HCT116 (cell line): ENCODE measurements at regions not wholly inside any gene's neighbourhood (a gene's known extent, or its start where the extent isn't known, plus 50 kb on each side); places are given as distances from the start of the nearest gene placed in this dataset.
"Not testable (repeated sequence)": the region's sequence is repeated elsewhere in the genome, so short reads cannot be mapped to it uniquely, and the experiment has no call there.

Source experiments
- ATAC-seq: fragments of 200-7000 bp; cut with Tn5 transposase; 2 replicates; pipeline ENCODE4 v1.9.1; 2020; ENCODE audit warnings: mild to moderate bottlenecking, moderate library complexity
- BruUV-seq: library from RNA; stranded (reverse); fragments of 400-500 nt; replicated peaks from 2 replicates; lab custom pipeline; 2021; lab: Mats Ljungman, UMichigan
- CTCF ChIA-PET: fragments of 300-600 bp; sonication (Branson Sonifier 250); formaldehyde crosslinking; loops from one replicate; lab custom pipeline; 2021; ENCODE audit warnings: antibody characterized with exemption; lab: Charles Lee
- POLR2A ChIA-PET: fragments of 300-600, 350-600 bp; sonication (Branson Sonifier 250); formaldehyde crosslinking; loops from one replicate; lab custom pipeline; 2021; ENCODE audit warnings: antibody characterized with exemption; lab: Charles Lee
- RAD21 ChIA-PET, 2 experiments: fragments of 300-600 bp; sonication (Branson Sonifier 250); formaldehyde crosslinking; loops; one replicate each; lab custom pipeline; 2023; ENCODE audit warnings: low total read pairs in 2 of 2; ENCODE audit not compliant: uncharacterized antibody in 2 of 2, unreplicated experiment in 2 of 2, low non-redundant PET in 1 of 2; lab: Charles Lee
- DNase-seq: peaks from one replicate; pipeline ENCODE4 v3.0.0-alpha.2; 2010; ENCODE audit warnings: low read depth, low spot score
- H2AFZ ChIP-seq: fragments of 200-600 bp; shearing (Covaris generic), sonication (generic); 2 replicates; pipeline ENCODE4 v1.6.1; 2017; ENCODE audit warnings: low read depth, mixed run types, mixed read lengths, antibody characterized with exemption, low read length; ENCODE audit not compliant: poor library complexity, severe bottlenecking
- H3K27ac ChIP-seq: 2 replicates; pipeline ENCODE4 v1.5.1; 2012; ENCODE audit warnings: low read depth, low read length
- H3K27me3 ChIP-seq: fragments of 200-600 bp; sonication (generic); 2 replicates; pipeline ENCODE4 v1.6.1; 2016; ENCODE audit warnings: mixed run types, low read length, mixed read lengths; ENCODE audit not compliant: insufficient read depth
- H3K36me3 ChIP-seq, 2 experiments: fragments of 200-500 bp in 1 of 2; fragments of 200-600 bp in 1 of 2; sonication (Bioruptor generic) in 1 of 2; sonication (generic) in 1 of 2; 2 replicates each; pipeline versions ENCODE4 v1.5.1 to v1.6.1; 2014 to 2016; ENCODE audit warnings: low read length in 2 of 2, inconsistent platforms in 1 of 2, mixed read lengths in 1 of 2, mixed run types in 1 of 2; ENCODE audit not compliant: insufficient read depth in 2 of 2, control insufficient read depth in 1 of 2
- H3K4me1 ChIP-seq, 2 experiments: fragments of 200-600 bp in 1 of 2; sonication (generic) in 1 of 2; 2 replicates each; pipeline versions ENCODE4 v1.5.1 to v1.6.1; 2012 to 2017; ENCODE audit warnings: low read length in 2 of 2, inconsistent platforms in 1 of 2, mild to moderate bottlenecking in 1 of 2, mixed read lengths in 1 of 2, mixed run types in 1 of 2, moderate library complexity in 1 of 2; ENCODE audit not compliant: insufficient read depth in 2 of 2, control insufficient read depth in 1 of 2
- H3K4me2 ChIP-seq: fragments of 200-600 bp; sonication (generic); 2 replicates; pipeline ENCODE4 v1.6.1; 2017; ENCODE audit warnings: mixed run types, low read length, mixed read lengths
- H3K4me3 ChIP-seq, 2 experiments: fragments of 200-600 bp in 1 of 2; sonication (generic) in 1 of 2; replicated peaks in 1 of 2; 2 replicates each; pipeline ENCODE4 v1.5.1; 2011 to 2016; ENCODE audit warnings: low read length in 2 of 2, control low read depth in 1 of 2, low read depth in 1 of 2, mild to moderate bottlenecking in 1 of 2, mixed read lengths in 1 of 2, mixed run types in 1 of 2
- H3K79me2 ChIP-seq: fragments of 200-600 bp; sonication (generic); 2 replicates; pipeline ENCODE4 v1.6.1; 2017; ENCODE audit warnings: mild to moderate bottlenecking, mixed run types, low read length, moderate library complexity, mixed read lengths; ENCODE audit not compliant: insufficient read depth
- H3K9ac ChIP-seq: fragments of 200-600 bp; sonication (generic); 2 replicates; pipeline ENCODE4 v1.6.1; 2016; ENCODE audit warnings: low read length, mixed read lengths
- H3K9me2 ChIP-seq: fragments of 200-600 bp; sonication (generic), shearing (Covaris generic); 2 replicates; pipeline ENCODE4 v1.6.1; 2017; ENCODE audit warnings: mixed run types, mild to moderate bottlenecking, moderate library complexity; ENCODE audit not compliant: insufficient read depth
- H3K9me3 ChIP-seq, 2 experiments: fragments of 200-500 bp in 1 of 2; fragments of 200-600 bp in 1 of 2; sonication (Bioruptor generic) in 1 of 2; sonication (generic) in 1 of 2; 2 replicates each; pipeline ENCODE4 v1.6.1; 2014 to 2017; ENCODE audit warnings: low read length in 2 of 2, mixed read lengths in 2 of 2, inconsistent platforms in 1 of 2, low read depth in 1 of 2, mild to moderate bottlenecking in 1 of 2, mixed run types in 1 of 2, moderate library complexity in 1 of 2; ENCODE audit not compliant: control insufficient read depth in 1 of 2, insufficient read depth in 1 of 2
- H4K20me1 ChIP-seq: fragments of 200-600 bp; sonication (generic), shearing (Covaris generic); 2 replicates; pipeline ENCODE4 v1.6.1; 2017; ENCODE audit warnings: mixed run types, mild to moderate bottlenecking, moderate library complexity; ENCODE audit not compliant: insufficient read depth
- EGR1 ChIP-seq: IDR thresholded peaks from 2 replicates; pipeline ENCODE4 v1.6.1; 2012; ENCODE audit warnings: low read depth
- ZBTB33 ChIP-seq: IDR thresholded peaks from 2 replicates; pipeline ENCODE4 v1.6.1; 2011; ENCODE audit warnings: mild to moderate bottlenecking, low read length, moderate library complexity; ENCODE audit not compliant: insufficient replicate concordance; ENCODE audit errors: extremely low read depth
- ZNF274 ChIP-seq: fragments of 200-500 bp; sonication (Bioruptor generic); IDR thresholded peaks from 2 replicates; pipeline ENCODE4 v1.6.1; 2014; ENCODE audit warnings: mild to moderate bottlenecking, low read depth, low read length, inconsistent platforms
- intact Hi-C: fragments of 100-400 bp; cut with micrococcal nuclease; formaldehyde crosslinking; loops from 2 replicates; pipeline ENCODE4 v1.10.0; 2022

GRCh38 chr2:187180529-187180928 is 267.5 kb downstream of the CALCRL start (continued):
- TF ChIP-seq ZBTB33 (no peak), ZNF274 (no peak)

DNA sequence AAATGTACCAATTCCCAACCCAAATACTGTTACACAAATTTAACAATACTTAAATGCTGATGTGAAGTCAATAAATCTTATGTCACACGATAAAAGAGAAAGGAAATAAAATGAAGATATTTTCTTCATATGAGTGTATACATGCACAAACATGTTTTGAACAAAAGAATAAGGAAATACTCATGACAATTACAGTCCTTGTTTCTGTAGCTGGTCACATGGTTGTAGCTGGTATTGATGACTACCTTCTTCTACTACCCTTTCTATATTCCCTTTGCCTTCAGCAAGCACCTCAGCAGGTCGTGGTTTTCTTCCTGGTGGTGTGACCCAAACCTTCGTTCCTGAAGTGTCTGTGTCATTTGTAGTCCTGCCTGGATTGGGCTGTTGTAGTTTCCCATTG is 269.2 kb downstream of the CALCRL start:
- BruUV-seq, CTCF ChIA-PET: not testable (repeated sequence)

GRCh38 chr2:187177253-187177652 is 270.8 kb downstream of the CALCRL start:
- ChIA-PET CTCF (no interaction called here), RAD21 (no interaction called here), POLR2A (no interaction called here)
- no peaks in the 10 kb centered on the region for H3K36me3 ChIP-seq
- no peaks in the 10 kb centered on the region for H3K79me2 ChIP-seq
- no peak for TF ChIP-seq EGR1
- no peaks in the 10 kb centered on the region for H3K4me1 ChIP-seq
- H3K4me3 ChIP-seq: no peak overlapping the region
- no peaks in the 10 kb centered on the region for H3K9me3 ChIP-seq
- intact Hi-C loops: no loop called here
- no peak overlapping the region for H2AFZ ChIP-seq
- no peaks in the 10 kb centered on the region for H4K20me1 ChIP-seq
- BruUV-seq: no TSS peak
- no peak for DNase-seq
- H3K27ac ChIP-seq: no peak overlapping the region
- no peak overlapping the region for H3K9ac ChIP-seq
- H3K4me2 ChIP-seq: no peak overlapping the region
- no peaks in the 10 kb centered on the region for H3K27me3 ChIP-seq
- H3K9me2 ChIP-seq: no peaks in the 10 kb centered on the region
- no peak for ATAC-seq

More for the DNA sequence above, 269.2 kb downstream of the CALCRL start:
- H3K79me2 ChIP-seq, H3K27ac ChIP-seq, H3K36me3 ChIP-seq, ATAC-seq, H3K9me2 ChIP-seq, POLR2A ChIA-PET, H3K9ac ChIP-seq, H4K20me1 ChIP-seq, H3K4me2 ChIP-seq, intact Hi-C loops, DNase-seq, RAD21 ChIA-PET, H3K4me1 ChIP-seq, H3K27me3 ChIP-seq, H2AFZ ChIP-seq, H3K4me3 ChIP-seq, H3K9me3 ChIP-seq: not testable (repeated sequence)
